Stimulated activated naive CD4-positive, alpha-beta T cell treated with Interleukin-2 at 50 U/mL for 16 hours (primary cell): ENCODE measurements at regions not wholly inside any gene's neighbourhood (a gene's known extent, or its start where the extent isn't known, plus 50 kb on each side); places are given as distances from the start of the nearest gene placed in this dataset.

Source experiments
- DNase-seq: peaks from one replicate; lab custom pipeline; 2025; lab: John Stamatoyannopoulos, UW

GRCh38 chr13:105979131-105980011, 556.1 kb downstream of the EFNB2 start:
- DNase-seq = no peak

GRCh38 chr13:105974380-105974779, 561.1 kb downstream of the EFNB2 start:
- no peak for DNase-seq

DNA sequence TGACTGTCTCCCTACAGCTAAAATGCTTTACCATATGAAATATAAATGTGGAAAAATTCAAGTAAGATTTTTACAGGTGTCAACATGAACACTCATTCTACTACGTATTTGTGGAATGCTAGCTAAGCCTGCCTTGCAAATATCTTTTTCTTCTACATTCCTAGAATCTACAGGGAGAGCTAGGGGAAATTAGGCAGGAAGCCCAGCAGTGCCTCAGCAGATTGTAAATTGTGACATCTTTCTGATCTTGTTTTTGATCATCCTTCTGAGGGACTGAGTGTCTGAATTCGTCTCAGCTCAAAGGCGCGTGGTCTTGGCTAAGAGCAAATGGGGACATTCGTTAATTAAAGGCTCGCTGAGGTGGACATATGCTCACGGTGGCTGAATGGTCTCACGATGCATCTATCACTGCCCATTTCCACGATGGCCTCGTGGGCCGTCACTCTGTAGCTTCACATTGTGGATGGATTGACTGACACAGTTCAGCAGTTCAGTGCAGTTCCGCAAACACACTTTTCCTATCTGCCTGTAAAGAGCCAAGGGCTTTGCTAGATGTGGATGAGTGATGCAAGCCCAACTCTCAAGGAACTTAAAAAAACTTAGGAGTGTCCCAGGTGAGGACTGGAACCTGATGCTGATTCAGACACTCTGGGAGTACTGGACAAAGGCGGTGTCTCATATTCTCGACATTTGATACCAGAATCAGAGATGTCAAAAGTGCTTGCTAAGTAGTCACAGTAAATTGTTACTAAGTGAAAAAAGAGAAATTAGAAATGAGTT, 562.5 kb downstream of the EFNB2 start:
- no peak for DNase-seq

- no peak for DNase-seq
Observed at GRCh38 chr13:105972306-105972721, 563.1 kb downstream of the EFNB2 start.

DNA sequence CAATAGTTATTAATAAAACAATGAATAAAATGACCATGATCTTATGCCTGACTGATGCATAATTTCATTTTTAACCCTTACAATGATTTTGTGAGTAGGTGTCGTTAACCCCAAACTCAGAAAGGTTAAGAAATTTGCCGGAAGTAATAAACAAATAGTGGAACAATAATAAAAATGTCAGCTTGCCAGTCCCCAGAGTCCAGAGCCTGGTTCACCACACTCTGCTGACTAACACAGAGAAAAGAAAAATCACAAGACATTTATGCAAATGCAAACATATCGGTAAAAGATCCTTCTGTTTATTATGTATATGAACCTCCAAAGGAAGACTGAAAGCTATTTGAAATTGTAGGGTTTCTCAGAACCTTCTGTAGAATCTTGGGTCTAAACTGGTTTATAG, 563.7 kb downstream of the EFNB2 start:
- no peak for DNase-seq

DNA sequence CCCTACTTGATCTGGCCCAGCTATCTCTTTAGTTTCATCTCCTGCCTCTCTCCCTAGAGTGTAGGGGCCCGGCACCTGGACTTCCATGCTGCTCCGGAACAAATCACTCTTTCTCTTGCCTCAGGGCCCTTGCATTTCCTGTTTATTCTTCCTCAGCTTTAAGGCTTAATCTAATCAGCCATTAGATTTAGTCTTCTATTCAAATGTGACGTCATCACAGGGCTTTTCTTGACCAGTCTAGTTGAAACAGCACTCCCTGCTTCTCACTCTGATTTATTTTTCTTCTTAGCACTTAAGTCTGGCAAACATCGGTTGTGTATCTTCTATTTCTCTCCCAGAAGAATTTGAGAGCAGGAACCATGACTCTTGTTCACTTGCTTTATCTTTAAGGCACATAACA, 564.1 kb downstream of the EFNB2 start:
- DNase-seq = no peak

DNA sequence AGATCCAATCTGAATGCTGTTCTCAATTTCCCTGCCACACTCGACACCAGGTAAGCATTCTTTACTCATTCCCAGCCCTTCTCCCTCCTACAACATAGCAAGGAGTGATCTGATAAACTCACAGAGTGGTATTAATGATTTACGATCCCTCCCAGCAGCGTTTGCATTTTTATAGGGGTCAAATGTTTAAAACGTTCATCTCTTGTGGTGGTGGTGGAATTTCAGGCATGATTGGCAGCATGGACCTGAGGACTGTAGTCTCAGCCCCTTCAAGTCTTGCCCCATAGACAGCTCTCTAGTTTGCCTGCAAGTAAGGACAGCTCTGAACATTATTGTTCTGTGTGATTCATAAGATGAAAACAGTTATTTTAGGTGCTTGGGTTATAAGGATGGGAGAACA, 565.7 kb downstream of the EFNB2 start:
- DNase-seq = no peak

DNA sequence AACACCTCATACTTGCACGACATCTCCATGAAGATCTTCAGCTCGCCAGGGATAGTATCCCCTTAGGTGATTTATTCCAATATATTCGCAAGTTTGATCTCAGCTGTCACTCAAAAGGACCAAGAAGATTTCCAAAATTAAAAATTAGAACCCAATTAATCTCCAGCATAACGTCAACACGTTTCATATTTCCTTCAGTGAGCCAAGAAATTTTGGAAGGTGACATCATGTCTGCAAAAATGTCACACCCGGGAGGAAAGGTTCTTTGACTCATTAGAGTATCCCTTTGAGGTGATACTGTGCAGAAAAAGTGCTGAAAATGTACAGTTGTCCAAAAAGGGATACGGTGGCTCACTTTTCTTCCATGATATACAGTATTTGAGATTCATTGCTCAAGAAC, 569.6 kb downstream of the EFNB2 start:
- DNase-seq = no peak

DNA sequence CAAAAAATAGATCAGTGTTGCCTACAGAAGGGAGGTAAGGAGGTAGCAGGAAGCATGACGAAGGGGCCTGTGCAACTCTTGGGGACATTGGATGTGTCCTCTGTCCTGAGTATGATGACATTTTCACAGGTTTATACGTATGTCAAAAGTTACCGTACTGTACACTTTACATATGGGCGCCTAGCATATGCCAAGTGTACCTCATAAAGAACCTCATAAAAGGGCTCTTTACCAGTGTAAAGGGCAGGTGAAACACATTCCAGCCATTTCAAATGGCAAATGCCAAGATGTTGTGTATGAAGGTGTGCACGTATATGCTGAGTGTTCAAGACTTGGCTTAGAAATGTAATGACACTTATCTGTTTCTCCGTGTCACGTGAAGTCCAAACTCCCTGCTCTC, 573.4 kb downstream of the EFNB2 start:
- DNase-seq = no peak

- no peak for DNase-seq
Observed at GRCh38 chr13:105961438-105961837, 574.0 kb downstream of the EFNB2 start.

- no peak for DNase-seq
Observed at GRCh38 chr13:105960326-105960725, 575.1 kb downstream of the EFNB2 start.

DNA sequence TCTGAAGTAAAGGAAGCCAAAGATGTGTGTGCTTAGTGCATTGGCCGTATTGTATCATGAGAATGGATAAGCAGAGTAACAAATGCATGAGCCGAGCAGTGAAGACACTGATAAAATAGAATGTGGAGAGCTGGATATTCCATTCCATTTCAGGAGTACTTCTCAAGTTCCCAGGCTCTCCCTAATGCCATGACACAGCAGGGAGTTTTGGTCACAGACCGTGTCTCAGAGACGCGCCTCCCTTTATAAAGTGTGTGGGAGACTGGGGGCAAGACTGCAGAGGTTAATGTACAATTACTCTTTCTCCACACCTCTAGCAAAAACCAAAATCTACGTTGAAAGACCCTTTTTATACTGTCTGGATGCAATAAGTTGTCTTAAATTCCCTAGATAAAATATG, 575.6 kb downstream of the EFNB2 start:
- DNase-seq = no peak

DNA sequence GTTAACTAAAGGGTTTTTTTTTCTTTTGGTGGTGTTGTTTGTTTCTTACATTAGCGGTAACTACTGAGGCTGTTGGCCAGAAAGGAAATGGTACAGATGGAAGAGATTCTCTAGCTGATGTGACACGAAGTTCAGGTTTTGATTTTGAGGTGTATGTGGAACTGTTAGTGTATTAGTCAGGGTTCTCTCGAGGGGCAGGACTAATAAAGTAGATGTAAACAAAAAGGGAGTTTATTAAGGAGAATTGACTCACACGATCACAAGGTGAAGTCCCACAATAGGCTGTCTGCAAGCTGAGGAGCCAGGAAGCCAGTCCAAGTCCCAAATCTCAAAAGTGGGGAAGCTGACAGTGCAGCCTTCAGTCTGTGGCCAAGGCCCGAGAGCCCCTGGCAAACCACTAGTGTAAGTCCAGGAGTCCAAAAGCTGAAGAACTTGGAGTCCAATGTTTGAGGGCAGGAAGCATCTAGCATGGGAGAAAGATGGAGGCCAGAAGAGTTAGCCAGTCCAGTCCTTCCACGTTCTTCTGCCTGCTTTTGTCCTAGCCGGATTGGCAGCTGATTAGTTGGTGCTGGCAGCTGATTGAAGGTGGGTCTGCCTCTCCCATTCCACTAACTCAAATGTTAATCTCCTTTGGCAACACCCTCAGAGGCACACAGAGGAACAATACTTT, 577.6 kb downstream of the EFNB2 start:
- no peak for DNase-seq

GRCh38 chr13:105956921-105957320, 578.5 kb downstream of the EFNB2 start:
- DNase-seq = no peak

- no peak for DNase-seq
Observed at GRCh38 chr13:105952973-105953290, 582.5 kb downstream of the EFNB2 start.

- DNase-seq = no peak
Observed at GRCh38 chr13:105952233-105952972, 583.1 kb downstream of the EFNB2 start.

GRCh38 chr13:105948143-105948542, 587.3 kb downstream of the EFNB2 start:
- DNase-seq = no peak

DNA sequence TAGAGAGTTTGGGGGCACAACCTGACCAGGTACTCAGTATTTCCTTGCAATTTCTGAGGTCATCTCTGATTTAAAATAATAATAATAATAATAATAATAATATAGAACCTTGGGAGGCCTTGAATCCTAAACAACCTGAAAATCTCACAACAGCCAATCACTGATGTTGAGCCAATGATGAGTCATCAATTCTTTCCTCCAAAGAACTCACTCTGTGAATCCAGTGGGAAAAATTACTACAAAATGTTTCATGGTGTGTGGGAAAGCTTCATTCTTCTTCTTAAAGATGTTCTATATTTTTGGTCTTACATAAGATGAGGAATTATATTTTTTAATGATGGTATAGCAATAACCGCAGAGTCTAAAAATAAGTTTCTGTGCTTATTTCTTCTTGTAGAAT, 594.6 kb downstream of the EFNB2 start:
- DNase-seq = no peak

DNA sequence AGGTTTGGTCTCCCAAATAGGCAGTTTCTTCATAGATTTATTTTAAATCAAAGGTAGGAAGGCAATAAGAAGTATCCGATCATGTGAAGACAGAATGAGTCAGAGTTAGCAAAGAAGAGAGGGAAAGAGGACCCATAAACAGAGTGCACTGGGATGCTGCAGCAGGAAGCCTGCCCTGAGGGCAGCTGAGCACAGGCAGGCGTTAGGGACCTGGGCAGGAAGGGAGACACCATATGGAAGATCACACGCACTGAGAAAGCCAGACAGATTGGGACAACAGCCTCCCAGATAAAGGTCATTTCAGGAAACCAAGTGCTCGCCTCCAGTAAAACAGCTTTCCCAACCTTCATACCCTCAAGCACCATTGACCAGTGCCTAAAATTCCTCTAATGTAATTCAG, 598.0 kb downstream of the EFNB2 start:
- no peak for DNase-seq

GRCh38 chr13:105936816-105937215, 598.6 kb downstream of the EFNB2 start:
- no peak for DNase-seq

GRCh38 chr13:105929505-105929904, 606.0 kb downstream of the EFNB2 start:
- no peak for DNase-seq

DNA sequence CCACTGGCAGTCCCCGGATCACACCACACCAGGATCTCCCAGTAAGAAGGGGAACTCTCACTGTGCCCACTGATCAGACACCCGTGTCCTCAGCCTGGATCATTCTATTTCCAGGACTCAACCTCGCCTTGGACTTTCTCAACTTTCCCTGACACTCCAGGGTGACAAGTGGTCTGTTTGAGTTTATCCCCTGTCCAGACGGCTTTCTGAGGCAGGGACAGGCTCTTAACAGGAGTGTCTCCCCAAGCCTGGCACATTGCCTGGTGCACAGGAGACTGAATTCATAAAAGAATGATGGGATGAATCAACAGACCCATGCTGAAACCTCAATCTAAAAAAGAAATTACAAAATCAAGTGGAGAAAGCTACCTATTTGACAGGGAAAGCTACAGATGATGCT, 606.6 kb downstream of the EFNB2 start:
- no peak for DNase-seq
